ENCODE measurements at regions not wholly inside any gene's neighbourhood (a gene's known extent, or its start where the extent isn't known, plus 50 kb on each side); places are given as distances from the start of the nearest gene placed in this dataset.

GRCh38 chr2:18378020-18378653 is 182.3 kb downstream of the RDH14 start:
- TF ChIP-seq CTCF (IDR thresholded peaks at IDR 0.05) (peak in 4 of 6 experiments; percentile 47 to 63 (median 53)), POLR2A (IDR thresholded peaks at IDR 0.05) (no peak)
